Kidney glomerular epithelial cell (primary cell): ENCODE measurements at regions not wholly inside any gene's neighbourhood (a gene's known extent, or its start where the extent isn't known, plus 50 kb on each side); places are given as distances from the start of the nearest gene placed in this dataset.

Experiments
- DNase-seq: peaks from one replicate; lab custom pipeline; 2025; lab: John Stamatoyannopoulos, UW

GRCh38 chr14:38111046-38111445 is 96.7 kb upstream of the SSTR1 start:
- no peak for DNase-seq

GRCh38 chr14:38113546-38113945 is 94.2 kb upstream of the SSTR1 start:
- DNase-seq: no peak

- DNase-seq: no peak
Observed at GRCh38 chr14:38116895-38117294, 90.8 kb upstream of the SSTR1 start.

- no peak for DNase-seq
Observed at GRCh38 chr14:38120109-38120508, 87.6 kb upstream of the SSTR1 start.

DNA sequence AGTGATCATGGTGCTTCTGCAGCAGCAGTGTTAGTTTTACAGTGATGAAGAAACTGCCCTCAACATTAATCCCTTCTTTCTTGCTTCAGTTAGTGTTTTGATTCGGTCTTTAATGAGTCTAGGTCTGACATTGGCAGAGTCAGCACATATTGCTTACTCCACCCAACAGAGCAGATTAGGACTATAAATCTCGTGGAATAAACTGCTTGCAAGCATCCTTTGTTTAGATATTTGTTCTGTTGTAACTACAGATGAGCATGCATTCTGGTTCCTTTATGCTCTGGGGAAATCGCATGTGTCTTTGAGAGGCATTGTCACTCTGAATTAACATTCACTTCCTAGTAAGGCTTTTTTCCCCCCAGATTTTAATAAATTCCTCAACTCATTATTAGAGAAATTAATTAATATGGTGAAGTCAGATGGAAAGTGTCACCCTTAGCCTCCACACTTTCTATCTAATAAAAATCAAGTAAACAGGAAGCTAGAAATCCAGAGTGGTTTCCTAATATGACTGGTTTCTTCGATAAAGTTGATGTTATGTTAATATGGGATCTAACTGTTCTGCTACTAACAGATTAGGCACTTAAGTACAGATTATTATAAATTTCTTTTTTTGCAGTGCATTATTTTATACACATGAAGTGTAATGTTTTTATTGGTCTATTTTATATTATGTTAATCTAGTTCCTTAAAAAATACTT is 86.2 kb upstream of the SSTR1 start:
- DNase-seq: no peak

DNA sequence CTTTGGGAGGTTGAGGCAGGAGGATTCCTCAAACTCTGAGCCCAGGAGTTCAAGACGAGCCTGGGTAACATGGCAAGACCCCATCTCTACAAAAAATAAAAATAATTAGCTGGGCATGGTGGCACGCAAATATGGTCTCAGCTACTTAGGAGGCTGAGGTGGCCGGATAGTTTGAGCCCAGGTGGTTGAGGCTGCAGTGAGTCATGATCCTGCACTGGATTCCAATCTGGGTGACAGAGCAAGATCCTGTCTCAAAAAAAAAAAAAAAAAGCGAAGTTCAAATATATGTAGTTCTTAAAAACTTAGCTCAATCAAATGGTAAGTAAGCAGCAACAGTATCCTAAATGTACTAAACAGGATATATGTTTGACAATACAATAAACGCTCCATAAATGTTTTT is 85.5 kb upstream of the SSTR1 start:
- no peak for DNase-seq

DNA sequence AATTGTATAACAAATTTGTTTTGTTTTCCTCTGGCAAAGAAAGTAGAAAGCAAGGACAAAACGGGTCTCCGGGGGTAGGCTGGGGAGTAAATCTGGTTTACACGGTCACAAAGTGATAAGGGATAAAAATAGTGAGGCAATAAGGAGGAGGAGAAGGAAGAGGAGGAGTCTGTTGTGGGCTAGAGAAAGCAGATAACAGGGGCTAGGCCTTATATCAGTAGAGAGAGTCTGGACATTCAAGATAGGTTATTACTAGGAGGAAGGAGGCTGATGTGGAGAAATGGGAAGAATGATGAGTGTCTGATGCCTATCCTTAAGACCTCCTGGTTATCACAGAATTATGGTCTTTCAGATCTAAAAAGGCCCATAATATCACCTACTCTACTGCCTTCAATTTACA is 83.2 kb upstream of the SSTR1 start:
- no peak for DNase-seq

DNA sequence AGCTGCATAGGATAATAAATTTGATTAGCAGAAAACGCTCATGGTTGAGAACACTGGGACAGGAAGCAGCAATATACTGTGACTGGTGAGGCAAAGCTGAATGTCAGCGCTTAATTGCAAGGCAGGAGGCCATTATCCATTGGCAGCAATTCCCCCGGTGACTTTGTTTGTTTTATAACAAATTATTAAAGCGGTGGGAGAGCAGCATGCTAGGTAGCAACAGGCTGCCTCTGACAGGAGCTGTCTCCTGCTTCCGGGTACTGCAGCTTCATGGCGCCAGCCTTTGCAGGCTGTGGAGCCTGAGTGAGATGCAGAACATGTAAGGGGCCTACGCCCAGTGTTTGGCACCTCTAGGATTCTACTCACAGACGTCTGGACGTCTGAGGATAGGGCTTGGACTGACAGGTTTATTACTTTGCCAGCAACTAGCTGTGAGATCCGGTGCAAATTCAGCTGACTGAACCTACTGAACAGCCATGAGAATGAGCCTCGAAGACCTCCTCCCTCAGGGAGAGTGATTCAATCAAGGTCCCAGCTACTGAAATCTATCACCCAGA is 82.1 kb upstream of the SSTR1 start:
- DNase-seq: peak; percentile 56

- no peak for DNase-seq
Observed at GRCh38 chr14:38127356-38127755, 80.3 kb upstream of the SSTR1 start.

DNA sequence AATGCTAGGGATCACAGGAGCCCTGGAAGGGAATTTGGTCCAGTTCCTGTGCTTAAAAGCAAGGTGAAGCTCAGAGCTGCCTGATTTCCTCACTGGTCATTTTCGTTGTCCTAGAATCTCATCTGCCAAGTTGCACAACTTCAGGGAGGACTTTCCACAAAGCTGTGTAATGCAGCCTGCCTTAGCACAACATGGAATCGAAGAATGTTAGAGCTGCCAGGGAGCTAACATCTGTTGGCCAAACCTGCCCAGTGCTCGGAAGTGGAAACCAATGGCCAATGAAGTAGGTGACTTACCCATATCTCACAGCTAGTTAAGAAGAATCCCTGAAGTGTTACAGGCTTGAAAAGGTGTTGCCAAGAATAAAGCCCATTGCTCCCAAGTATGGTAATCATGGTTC is 79.9 kb upstream of the SSTR1 start:
- no peak for DNase-seq

- no peak for DNase-seq
Observed at GRCh38 chr14:38128640-38129039, 79.1 kb upstream of the SSTR1 start.

DNA sequence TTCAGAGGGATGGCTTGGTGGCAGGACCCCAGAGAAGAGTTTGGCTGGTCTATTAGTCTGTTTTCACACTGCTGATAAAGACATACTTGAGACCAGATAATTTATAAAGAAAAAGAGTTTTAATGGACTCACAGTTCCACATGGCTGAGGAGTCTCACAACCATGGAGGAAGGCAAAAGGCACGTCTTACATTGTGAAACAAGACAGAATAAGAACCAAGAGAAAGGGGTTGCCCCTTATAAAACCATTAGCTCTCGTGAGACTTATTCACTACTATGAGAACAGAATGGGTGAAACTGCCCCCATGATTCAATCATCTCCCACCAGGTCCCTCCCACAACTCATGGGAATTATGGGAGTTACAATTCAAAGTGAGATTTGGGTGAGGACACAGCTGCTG is 78.5 kb upstream of the SSTR1 start:
- no peak for DNase-seq

GRCh38 chr14:38129705-38130104 is 78.0 kb upstream of the SSTR1 start:
- no peak for DNase-seq

DNA sequence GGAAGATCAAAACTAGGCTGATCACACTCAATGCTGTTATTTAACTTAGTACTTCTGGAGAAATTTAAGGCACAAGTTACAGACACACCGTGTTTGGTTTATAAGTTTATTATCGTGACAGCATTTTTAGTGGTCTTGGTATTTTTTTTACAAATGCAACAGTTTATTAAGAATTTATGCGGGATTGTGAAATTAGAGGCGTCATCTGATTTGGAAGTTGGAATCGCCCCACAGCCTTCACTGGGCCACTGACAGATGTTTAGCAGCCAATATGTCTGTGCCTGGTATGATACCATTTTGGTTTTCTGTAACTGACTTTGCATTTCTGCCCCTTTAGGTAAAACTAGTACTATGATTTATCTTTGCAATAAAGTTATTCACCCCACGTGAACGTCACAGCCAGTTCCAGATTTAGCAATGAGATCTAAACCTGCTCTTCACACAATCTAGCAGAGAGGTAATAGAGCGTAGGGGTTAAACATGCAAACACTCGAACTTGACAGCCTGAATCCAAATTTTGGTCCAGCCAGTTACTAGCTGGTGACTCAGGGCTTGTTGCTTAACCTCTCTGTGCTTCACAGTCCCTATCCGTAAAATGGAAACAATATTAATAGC is 73.2 kb upstream of the SSTR1 start:
- no peak for DNase-seq

GRCh38 chr14:38135106-38135867 is 72.4 kb upstream of the SSTR1 start:
- DNase-seq: no peak

DNA sequence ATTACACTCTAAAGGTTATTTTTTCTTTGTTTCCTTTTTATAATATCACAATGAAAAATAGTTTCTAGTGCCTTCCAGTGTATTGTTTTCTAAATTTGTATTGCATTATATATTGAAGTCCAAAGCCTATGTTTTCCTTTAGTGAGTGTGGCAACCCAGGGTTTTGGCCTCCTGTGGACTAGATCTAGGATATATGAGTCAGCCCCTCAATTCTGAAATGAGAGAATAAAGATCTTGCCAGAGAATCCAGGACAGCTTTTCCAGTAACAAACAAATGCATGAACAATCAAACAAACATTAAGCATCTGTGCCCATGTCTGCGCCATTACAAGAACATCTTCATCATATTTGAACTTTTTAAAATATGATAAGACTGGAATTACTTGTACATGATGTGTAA is 70.7 kb upstream of the SSTR1 start:
- no peak for DNase-seq

- DNase-seq: no peak
Observed at GRCh38 chr14:38138473-38139138, 69.1 kb upstream of the SSTR1 start.

- no peak for DNase-seq
Observed at GRCh38 chr14:38139926-38140325, 67.8 kb upstream of the SSTR1 start.

DNA sequence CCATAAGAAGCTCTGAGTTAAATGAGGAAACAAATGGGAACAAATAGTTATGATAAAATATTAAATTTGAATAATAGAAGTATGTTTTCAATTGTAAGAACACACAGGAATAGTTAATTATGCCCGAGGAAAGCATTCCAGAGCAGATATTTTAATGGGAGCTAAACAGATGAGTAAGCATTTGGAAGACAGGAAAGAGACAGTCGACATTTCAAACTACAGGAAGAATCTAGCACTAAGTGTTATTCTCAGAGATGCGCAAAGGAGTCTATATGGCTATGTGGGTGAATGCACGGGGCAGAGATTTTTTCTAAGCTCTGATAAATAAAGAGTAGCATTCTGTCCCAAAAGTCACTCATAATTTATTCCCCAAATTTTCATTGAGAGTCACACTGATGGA is 64.5 kb upstream of the SSTR1 start:
- DNase-seq: no peak

- peak; percentile 22 for DNase-seq
Observed at GRCh38 chr14:38143659-38144505, 63.8 kb upstream of the SSTR1 start.

- DNase-seq: no peak
Observed at GRCh38 chr14:38145142-38145541, 62.6 kb upstream of the SSTR1 start.

DNA sequence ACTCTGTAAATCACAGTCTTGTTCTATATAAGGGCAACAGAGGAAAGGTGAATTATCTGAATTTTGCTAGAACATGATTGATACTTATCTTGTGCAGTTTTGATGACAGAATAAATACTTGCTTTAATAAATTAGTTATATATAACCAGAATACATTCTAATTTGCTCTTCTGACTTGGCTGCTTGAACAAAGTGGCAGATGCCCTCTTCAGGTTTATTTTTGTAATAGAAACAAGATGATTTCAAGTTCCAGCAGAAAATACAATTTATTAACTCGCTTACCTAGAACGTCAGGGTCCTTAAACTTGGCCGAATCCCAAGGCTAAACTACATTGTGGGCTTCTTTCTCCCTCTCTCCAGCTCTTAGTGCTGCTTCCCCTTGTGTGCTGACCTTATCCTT is 57.6 kb upstream of the SSTR1 start:
- DNase-seq: no peak
